Left ventricle myocardium inferior (tissue), 1 donor: ENCODE measurements at regions not wholly inside any gene's neighbourhood (a gene's known extent, or its start where the extent isn't known, plus 50 kb on each side); places are given as distances from the start of the nearest gene placed in this dataset.

Experiments used
- DNase-seq: peaks from one replicate; pipeline ENCODE4 v3.0.0-alpha.2; 2020
- H3K27ac ChIP-seq: fragments of 200-600 bp; replicated peaks from 2 replicates; pipeline ENCODE4 v1.8.0; 2021
- H3K27me3 ChIP-seq: fragments of 200-600 bp; 2 replicates; pipeline ENCODE4 v1.8.0; 2021; ENCODE audit warnings: low read depth
- H3K36me3 ChIP-seq: fragments of 200-600 bp; 2 replicates; pipeline ENCODE4 v1.8.0; 2021
- H3K4me1 ChIP-seq: fragments of 200-600 bp; 2 replicates; pipeline ENCODE4 v1.8.0; 2021
- H3K4me3 ChIP-seq: fragments of 200-600 bp; 2 replicates; pipeline ENCODE4 v1.8.0; 2021; ENCODE audit warnings: mild to moderate bottlenecking, moderate library complexity
- H3K9me3 ChIP-seq: fragments of 200-600 bp; replicated peaks from 2 replicates; pipeline ENCODE4 v1.8.0; 2021
- intact Hi-C: fragments of 100-400 bp; cut with micrococcal nuclease; formaldehyde crosslinking; loops from one replicate; pipeline ENCODE4 v1.11.0; 2022
- TF ChIP-seq, protein P1 (sequence below): fragments of 200-600 bp; IDR thresholded peaks from 2 replicates; pipeline ENCODE4 v1.8.0; 2021; ENCODE audit warnings: antibody characterized with exemption, mild to moderate bottlenecking, borderline replicate concordance
- donor health status: DM: no; HTN: yes; CAD: no; lungs with severe emphysema.

DNA sequence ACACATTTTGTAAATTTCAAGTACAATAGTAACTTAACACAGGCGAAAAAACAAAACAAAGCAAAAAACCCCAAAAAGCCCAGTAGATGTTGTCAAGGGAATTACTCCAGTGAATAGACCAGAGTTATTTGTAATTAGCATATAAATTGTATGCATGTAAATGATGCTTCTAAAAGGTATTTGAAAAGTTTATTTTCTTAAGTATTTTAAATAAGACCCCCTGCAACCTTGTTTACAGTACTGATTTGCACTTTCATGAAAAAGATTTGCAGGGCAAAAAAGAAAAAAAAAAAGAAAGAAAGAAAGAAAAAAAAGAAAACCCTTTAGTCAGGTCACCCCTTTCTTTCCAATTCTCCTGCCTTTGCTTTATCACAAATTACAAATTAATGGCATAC, 372.3 kb upstream of the IRX2 start:
- no peak overlapping the region for H3K27ac ChIP-seq
- DNase-seq = no peak
- intact Hi-C loops = no loop called here
- H3K9me3 ChIP-seq = no peaks in the 10 kb centered on the region
- H3K4me1 ChIP-seq = no peaks in the 10 kb centered on the region
- no peaks in the 10 kb centered on the region for H3K36me3 ChIP-seq
- H3K27me3 ChIP-seq = peaks cover 75% of the 10 kb centered on the region
- TF ChIP-seq, protein P1, sequence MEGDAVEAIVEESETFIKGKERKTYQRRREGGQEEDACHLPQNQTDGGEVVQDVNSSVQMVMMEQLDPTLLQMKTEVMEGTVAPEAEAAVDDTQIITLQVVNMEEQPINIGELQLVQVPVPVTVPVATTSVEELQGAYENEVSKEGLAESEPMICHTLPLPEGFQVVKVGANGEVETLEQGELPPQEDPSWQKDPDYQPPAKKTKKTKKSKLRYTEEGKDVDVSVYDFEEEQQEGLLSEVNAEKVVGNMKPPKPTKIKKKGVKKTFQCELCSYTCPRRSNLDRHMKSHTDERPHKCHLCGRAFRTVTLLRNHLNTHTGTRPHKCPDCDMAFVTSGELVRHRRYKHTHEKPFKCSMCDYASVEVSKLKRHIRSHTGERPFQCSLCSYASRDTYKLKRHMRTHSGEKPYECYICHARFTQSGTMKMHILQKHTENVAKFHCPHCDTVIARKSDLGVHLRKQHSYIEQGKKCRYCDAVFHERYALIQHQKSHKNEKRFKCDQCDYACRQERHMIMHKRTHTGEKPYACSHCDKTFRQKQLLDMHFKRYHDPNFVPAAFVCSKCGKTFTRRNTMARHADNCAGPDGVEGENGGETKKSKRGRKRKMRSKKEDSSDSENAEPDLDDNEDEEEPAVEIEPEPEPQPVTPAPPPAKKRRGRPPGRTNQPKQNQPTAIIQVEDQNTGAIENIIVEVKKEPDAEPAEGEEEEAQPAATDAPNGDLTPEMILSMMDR = no peak
- H3K4me3 ChIP-seq = no peak overlapping the region

DNA sequence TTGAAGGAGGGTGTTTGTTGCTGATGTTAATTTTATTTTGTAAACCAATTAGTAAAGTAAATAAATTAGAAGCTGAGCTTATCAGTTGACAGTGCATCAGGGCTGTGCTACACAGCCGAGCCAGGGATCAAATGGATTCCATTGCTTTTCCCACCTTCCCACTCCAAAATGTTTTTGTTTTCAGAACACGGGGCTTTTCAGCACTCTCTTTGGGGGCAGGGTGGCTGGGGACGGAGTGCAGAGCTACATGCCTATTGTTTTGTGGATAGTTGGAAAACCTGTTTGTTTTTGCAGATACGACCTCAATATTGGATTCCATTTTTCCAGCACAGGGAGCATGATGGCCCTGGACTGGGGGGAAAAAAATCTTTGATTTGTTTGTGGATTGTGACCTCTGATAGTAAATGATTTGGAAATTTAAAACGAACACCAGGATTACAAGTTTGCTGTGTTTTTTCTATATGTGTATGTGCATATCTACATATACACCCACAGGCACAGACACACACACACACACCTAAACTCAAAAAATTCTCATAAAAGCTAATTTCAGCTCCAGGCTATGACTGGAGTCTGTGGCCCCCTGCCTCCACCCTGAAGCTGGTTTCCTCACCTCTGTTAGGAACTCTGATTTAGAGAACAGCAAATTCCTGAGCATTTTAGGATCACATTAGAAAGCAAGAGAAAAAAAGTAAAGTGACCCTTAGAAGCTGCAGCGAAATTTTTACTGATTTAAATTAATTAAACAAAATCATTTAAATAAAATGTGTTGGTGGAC, 371.7 kb upstream of the IRX2 start:
- no peak overlapping the region for H3K4me3 ChIP-seq
- H3K9me3 ChIP-seq = no peaks in the 10 kb centered on the region
- H3K4me1 ChIP-seq = no peaks in the 10 kb centered on the region
- no peak for DNase-seq
- TF ChIP-seq, protein P1 = no peak
- no peak overlapping the region for H3K27ac ChIP-seq
- peaks cover 75% of the 10 kb centered on the region for H3K27me3 ChIP-seq
- intact Hi-C loops = no loop called here
- no peaks in the 10 kb centered on the region for H3K36me3 ChIP-seq

DNA sequence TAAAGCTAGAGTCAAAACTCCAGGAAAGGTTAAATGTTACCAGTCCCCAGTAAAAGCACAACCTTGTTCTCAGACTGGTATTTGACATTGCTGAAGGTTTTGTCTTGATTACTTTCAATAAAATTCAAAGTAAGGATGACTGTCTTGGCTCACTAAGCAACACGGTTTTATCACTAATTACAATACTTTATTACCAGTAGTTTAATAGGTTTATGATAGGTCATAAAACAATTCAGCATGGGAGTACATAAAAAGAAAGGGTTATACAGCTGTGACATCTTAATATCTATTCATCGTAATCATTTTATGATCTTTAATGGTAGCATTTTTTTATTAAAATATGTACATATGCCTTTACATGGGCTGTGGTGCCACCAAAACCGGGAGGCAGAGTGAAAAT, 370.7 kb upstream of the IRX2 start:
- no peak for DNase-seq
- Histone ChIP-seq H3K27me3 (peaks cover 74% of the 10 kb centered on the region), H3K4me3 (no peak overlapping the region)

DNA sequence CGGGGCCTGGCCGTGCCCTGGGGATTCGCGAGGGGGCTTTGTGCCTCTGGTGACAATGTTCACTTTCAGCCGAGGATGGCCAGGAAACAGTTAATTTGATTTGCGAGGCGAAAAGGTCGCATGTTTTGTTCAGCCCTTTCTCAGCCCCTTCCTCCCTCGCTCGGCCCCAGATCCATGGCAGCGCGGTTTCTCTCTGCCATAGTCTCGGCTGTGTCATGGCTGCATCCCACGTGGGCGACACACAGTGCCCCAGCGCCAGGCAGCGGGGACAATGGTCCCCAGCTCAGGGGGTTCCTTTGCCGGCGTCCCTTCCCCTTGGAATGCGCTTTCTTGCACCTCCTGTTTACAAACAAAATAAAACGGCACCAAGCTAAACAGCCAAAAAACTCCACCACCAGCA, 370.3 kb upstream of the IRX2 start:
- Histone ChIP-seq H3K36me3 (no peaks in the 10 kb centered on the region), H3K4me1 (no peaks in the 10 kb centered on the region), H3K4me3 (no peak overlapping the region), H3K9me3 (no peaks in the 10 kb centered on the region), H3K27me3 (peaks cover 74% of the 10 kb centered on the region), H3K27ac (no peak overlapping the region)
- no peak for DNase-seq
- intact Hi-C loops = no loop called here
- TF ChIP-seq, protein P1 = no peak

More for the DNA sequence above, 370.7 kb upstream of the IRX2 start:
- intact Hi-C loops = no loop called here
- Histone ChIP-seq H3K27ac (no peak overlapping the region), H3K36me3 (no peaks in the 10 kb centered on the region), H3K4me1 (no peaks in the 10 kb centered on the region), H3K9me3 (no peaks in the 10 kb centered on the region)
- TF ChIP-seq, protein P1 = no peak

DNA sequence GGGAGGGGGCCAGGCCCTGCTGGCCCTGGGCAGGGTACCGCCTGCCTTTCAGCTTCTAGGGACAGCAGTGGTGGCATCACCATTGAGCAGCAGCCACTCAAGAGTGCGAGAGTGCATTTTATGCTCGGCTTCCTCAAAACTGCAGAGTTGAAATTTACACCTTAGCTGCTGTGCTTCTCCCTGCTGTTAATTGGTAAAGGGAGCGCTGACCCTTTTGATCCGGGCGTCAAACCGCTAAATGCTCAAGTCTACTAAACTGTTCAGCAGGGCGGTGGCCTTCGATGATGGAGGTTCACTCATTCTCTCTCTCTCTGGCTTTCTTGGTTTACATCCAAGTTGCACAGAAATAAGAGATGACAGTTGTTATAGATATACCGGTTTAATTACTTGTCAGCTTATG, 368.6 kb upstream of the IRX2 start:
- TF ChIP-seq, protein P1 = no peak
- Histone ChIP-seq H3K9me3 (no peaks in the 10 kb centered on the region), H3K27me3 (peaks cover 84% of the 10 kb centered on the region), H3K4me1 (no peaks in the 10 kb centered on the region), H3K4me3 (no peak overlapping the region), H3K36me3 (no peaks in the 10 kb centered on the region), H3K27ac (no peak overlapping the region)
- intact Hi-C loops = no loop called here
- DNase-seq = no peak
